C4-2B (cell line): ENCODE measurements at regions not wholly inside any gene's neighbourhood (a gene's known extent, or its start where the extent isn't known, plus 50 kb on each side); places are given as distances from the start of the nearest gene placed in this dataset.

ENCODE experiments used
- H3K27ac ChIP-seq: fragments of 450-650 bp; 2 replicates; pipeline ENCODE4 v1.5.1; 2017
- CTCF ChIP-seq: fragments of 450-650 bp; conservative IDR thresholded peaks from 2 replicates; pipeline ENCODE4 v1.5.1; 2017; ENCODE audit warnings: mild to moderate bottlenecking
- ZFX ChIP-seq: fragments of 450-650 bp; IDR thresholded peaks from 2 replicates; pipeline ENCODE4 v1.6.1; 2017

GRCh38 chr2:8064603-8065002, 617.3 kb upstream of the ID2 start:
- TF ChIP-seq ZFX (no peak), CTCF (no peak)
- no peak overlapping the region for H3K27ac ChIP-seq

- H3K27ac ChIP-seq, result no peak overlapping the region
- TF ChIP-seq CTCF (no peak), ZFX (no peak)
Measured at GRCh38 chr2:8065191-8065590, 616.7 kb upstream of the ID2 start.

DNA sequence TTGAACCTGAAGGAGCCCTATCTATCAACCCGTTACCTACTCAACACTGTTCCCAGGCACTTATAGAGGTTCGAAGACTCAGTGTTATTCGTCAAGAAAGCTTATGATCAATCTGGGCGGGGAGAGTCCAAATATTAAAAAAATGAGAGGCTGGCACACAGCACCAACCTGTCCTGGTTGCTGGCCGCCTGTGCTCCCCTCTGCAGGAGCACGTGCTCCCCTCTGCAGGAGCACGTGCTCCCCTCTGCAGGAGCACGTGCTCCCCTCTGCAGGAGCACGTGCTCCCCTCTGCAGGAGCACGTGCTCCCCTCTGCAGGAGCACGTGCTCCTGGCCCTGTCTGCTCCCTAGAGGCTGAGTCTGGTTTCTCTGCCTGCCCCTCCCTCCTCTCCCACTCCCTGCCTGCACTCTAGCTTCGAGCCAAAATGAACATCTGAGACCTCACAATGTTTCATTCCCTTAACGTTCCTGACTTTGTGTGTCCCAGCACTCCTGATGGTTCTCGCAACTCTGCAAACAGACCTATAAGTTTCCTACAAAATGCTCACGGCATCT, 614.0 kb upstream of the ID2 start:
- no peak overlapping the region for H3K27ac ChIP-seq
- no peak for TF ChIP-seq CTCF
- no peak for TF ChIP-seq ZFX

- no peak for TF ChIP-seq CTCF
- no peak for TF ChIP-seq ZFX
- no peak overlapping the region for H3K27ac ChIP-seq
Measured at GRCh38 chr2:8072907-8073306, 608.9 kb upstream of the ID2 start.

DNA sequence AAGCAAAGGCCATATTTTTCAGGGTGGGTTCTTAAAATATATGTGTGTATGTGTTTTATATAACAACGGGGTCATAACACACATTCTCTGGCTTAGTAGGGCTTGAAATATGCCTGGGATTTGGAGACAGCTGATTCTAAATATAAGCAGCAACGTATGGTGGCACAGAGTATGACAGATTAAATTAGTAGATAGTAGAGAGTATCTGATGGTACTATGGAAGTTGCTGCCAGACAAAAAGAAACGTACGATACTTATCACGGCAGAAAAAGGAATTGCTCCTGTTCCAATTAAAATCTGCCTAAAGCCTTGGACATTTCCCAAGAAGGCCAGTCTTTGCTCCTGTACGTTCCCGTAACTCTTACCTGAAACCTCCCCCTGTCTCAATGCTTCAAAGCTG, 607.9 kb upstream of the ID2 start:
- TF ChIP-seq ZFX (no peak), CTCF (no peak)
- H3K27ac ChIP-seq, result no peak overlapping the region

DNA sequence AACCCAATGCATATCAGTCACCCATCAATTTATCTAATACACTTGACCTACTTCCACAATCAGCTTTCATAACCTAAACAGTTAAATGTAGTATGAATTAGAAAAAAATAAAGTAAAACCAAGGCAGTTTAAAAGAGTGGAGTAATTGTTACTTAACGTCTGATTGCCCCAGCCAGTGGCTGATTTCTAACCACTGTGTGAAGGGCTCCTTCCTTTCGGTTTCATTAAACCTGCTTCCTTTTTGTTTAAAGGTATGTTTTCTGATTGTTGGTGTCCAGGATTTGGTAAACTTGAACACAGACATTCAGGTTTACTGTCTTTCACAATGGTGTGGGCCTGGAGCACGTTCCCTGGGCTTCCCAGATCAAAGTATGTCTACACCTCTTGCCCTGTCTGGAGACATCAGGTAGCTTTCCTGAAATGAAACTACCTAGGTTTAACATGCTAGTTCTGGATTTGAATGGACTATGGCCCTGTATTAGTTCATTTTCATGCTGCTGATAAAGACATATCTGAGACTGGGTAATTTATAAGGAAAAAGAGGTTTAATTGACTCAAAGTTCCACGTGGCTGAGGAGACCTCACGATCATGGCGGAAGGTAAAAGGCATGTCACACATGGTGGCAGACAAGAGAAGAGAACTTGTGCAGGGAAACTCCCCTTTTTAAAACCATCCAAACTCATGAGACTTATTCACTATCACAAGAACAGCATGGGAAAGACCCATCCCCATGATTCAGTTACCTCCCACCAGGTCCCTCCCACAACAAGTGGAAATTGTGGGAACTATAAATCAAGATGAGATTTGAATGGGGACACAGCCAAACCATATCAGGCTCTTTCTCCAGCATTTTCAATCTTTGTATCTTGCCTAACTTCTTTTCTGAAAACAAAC, 605.2 kb upstream of the ID2 start:
- TF ChIP-seq CTCF (no peak), ZFX (no peak)
- no peak overlapping the region for H3K27ac ChIP-seq

DNA sequence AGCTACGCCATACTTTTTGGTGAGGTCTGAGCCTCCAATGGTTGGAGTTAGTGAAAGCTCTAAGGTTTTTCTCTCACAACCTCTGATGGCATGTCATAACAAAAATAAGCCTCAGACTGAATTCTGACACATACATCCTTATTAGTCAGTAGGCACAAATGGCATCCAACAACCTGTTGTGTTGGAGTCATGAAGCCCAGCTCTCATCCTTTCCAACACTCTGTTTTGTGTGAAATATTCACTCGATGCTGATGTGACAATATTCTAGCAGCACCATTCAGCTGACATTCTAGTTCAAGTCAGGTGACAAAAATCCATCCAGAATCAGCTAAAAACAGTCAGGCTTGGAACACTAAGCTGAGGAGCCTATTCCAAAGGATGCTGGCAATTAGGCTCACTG, 603.2 kb upstream of the ID2 start:
- no peak overlapping the region for H3K27ac ChIP-seq
- no peak for TF ChIP-seq CTCF
- no peak for TF ChIP-seq ZFX
